GM12878 (cell line): ENCODE measurements at regions not wholly inside any gene's neighbourhood (a gene's known extent, or its start where the extent isn't known, plus 50 kb on each side); places are given as distances from the start of the nearest gene placed in this dataset.
A peak's percentile ranks its signal among the peaks of the same experiment; 100 is the strongest.

Experiments
- ATAC-seq: fragments of 200-7000 bp; cut with Tn5 transposase; 3 replicates; pipeline ENCODE4 v1.9.1; 2020; ENCODE audit warnings: mild to moderate bottlenecking, moderate library complexity
- BruUV-seq: library from RNA; stranded (reverse); fragments of 400-500 nt; replicated peaks from 2 replicates; lab custom pipeline; 2021; lab: Mats Ljungman, UMichigan
- CTCF ChIA-PET: fragments of 300-600 bp; sonication (Branson Sonifier 250); formaldehyde crosslinking; extraction: SDS; loops from one replicate; lab custom pipeline; 2021; ENCODE audit warnings: inconsistent platforms; lab: Yijun Ruan, JAX
- POLR2A ChIA-PET: fragments of 350-600 bp; formaldehyde crosslinking; extraction: SDS; loops from one replicate; lab custom pipeline; 2021; ENCODE audit warnings: inconsistent platforms; lab: Charles Lee
- RAD21 ChIA-PET: fragments of 300-600 bp; sonication (Branson Sonifier 250); formaldehyde crosslinking; loops from one replicate; lab custom pipeline; 2023; ENCODE audit warnings: antibody characterized with exemption; ENCODE audit not compliant: unreplicated experiment; lab: Charles Lee
- SMC1A ChIA-PET: fragments of 300-600 bp; sonication (Branson Sonifier 250); formaldehyde crosslinking; loops from one replicate; lab custom pipeline; 2023; ENCODE audit not compliant: unreplicated experiment, uncharacterized antibody; lab: Charles Lee
- DNase-seq: peaks from one replicate; pipeline ENCODE4 v3.0.0-alpha.2; 2011; ENCODE audit warnings: low read depth, low spot score
- FAIRE-seq: peaks from 3 replicates; lab custom pipeline; 2011; peaks lifted over from hg19 to GRCh38; lab: Jason Lieb, UNC
- H2AFZ ChIP-seq: 2 replicates; pipeline ENCODE4 v1.6.0; 2011; ENCODE audit warnings: low read depth, low read length, control low read depth; ENCODE audit not compliant: control insufficient read depth
- H3K27ac ChIP-seq: 2 replicates; pipeline ENCODE4 v1.5.1; 2011; ENCODE audit warnings: control low read depth; ENCODE audit not compliant: control insufficient read depth, insufficient read depth
- H3K27me3 ChIP-seq, 2 experiments: replicated peaks in 1 of 2; 2 replicates each; pipeline versions ENCODE4 v1.6.0 to v1.6.1; 2011; ENCODE audit warnings: low read length in 1 of 2; ENCODE audit not compliant: control insufficient read depth in 2 of 2, insufficient read depth in 2 of 2
- H3K36me3 ChIP-seq, 2 experiments: 2 replicates each; pipeline ENCODE4 v1.5.1; 2011; ENCODE audit warnings: low read length in 1 of 2; ENCODE audit not compliant: control insufficient read depth in 2 of 2, insufficient read depth in 2 of 2
- H3K4me1 ChIP-seq: 2 replicates; pipeline ENCODE4 v1.6.1; 2011; ENCODE audit warnings: mild to moderate bottlenecking, low read length, moderate library complexity, mixed read lengths; ENCODE audit not compliant: control insufficient read depth, insufficient read depth
- H3K4me2 ChIP-seq: 2 replicates; pipeline ENCODE4 v1.6.0; 2011; ENCODE audit warnings: control low read depth; ENCODE audit not compliant: control insufficient read depth, insufficient read depth
- H3K4me3 ChIP-seq: fragments of 200-600 bp; sonication (generic); 2 replicates; pipeline ENCODE4 v1.5.1; 2016
- H3K79me2 ChIP-seq: 2 replicates; pipeline ENCODE4 v1.6.0; 2011; ENCODE audit warnings: low read length; ENCODE audit not compliant: control insufficient read depth, insufficient read depth
- H3K9ac ChIP-seq: 2 replicates; pipeline ENCODE4 v1.8.0; 2011; ENCODE audit warnings: low read length, control low read depth, mixed read lengths; ENCODE audit not compliant: control insufficient read depth, insufficient read depth
- H3K9me3 ChIP-seq: replicated peaks from 3 replicates; pipeline ENCODE4 v1.5.1; 2011; ENCODE audit warnings: mild to moderate bottlenecking, low read length; ENCODE audit not compliant: control insufficient read depth, insufficient read depth
- H4K20me1 ChIP-seq: 2 replicates; pipeline ENCODE4 v1.6.0; 2011; ENCODE audit not compliant: control insufficient read depth, insufficient read depth
- BRCA1 ChIP-seq: IDR thresholded peaks from 2 replicates; pipeline ENCODE4 v1.6.1; 2011; ENCODE audit warnings: low read depth, low read length, improper control_type of control experiment
- CHD4 ChIP-seq: fragments of 200-600 bp; sonication (generic); IDR thresholded peaks from 2 replicates; pipeline ENCODE4 v1.6.1; 2016; ENCODE audit warnings: mild to moderate bottlenecking
- CREB1 ChIP-seq: IDR thresholded peaks from 2 replicates; pipeline ENCODE4 v1.6.1; 2012; ENCODE audit warnings: low read depth, mild to moderate bottlenecking, inconsistent platforms
- CREM ChIP-seq: IDR thresholded peaks from 2 replicates; pipeline ENCODE4 v1.6.1; 2014; ENCODE audit warnings: antibody characterized with exemption, low read depth
- FOXK2 ChIP-seq: fragments of 450-650 bp; IDR thresholded peaks from 2 replicates; pipeline ENCODE4 v1.6.1; 2017; ENCODE audit warnings: mild to moderate bottlenecking, moderate library complexity
- HCFC1 ChIP-seq: fragments of 150-350 bp; IDR thresholded peaks from 2 replicates; pipeline ENCODE4 v1.6.1; 2014; ENCODE audit warnings: low read length
- IRF4 ChIP-seq: IDR thresholded peaks from 2 replicates; pipeline ENCODE4 v1.6.1; 2011; ENCODE audit warnings: low read depth, low read length
- NRF1 ChIP-seq: conservative IDR thresholded peaks from 2 replicates; pipeline ENCODE4 v1.6.1; 2011; ENCODE audit warnings: mild to moderate bottlenecking, low read depth, low read length, improper control_type of control experiment
- POLR2A ChIP-seq: IDR thresholded peaks from 2 replicates; pipeline ENCODE4 v1.6.1; 2011; ENCODE audit warnings: low read depth, mild to moderate bottlenecking, low read length
- POLR2AphosphoS5 ChIP-seq: IDR thresholded peaks from 2 replicates; pipeline ENCODE4 v1.6.1; 2011; ENCODE audit warnings: mild to moderate bottlenecking, low read length, inconsistent platforms
- RUNX3 ChIP-seq: IDR thresholded peaks from 2 replicates; pipeline ENCODE4 v1.6.1; 2012; ENCODE audit warnings: low read length, inconsistent platforms
- SIN3A ChIP-seq: IDR thresholded peaks from 2 replicates; pipeline ENCODE4 v1.6.1; 2012; ENCODE audit warnings: low read depth, low read length, improper control_type of control experiment
- SREBF2 ChIP-seq: IDR thresholded peaks from 2 replicates; pipeline ENCODE4 v1.6.1; 2012; ENCODE audit warnings: mild to moderate bottlenecking, low read length
- ZNF207 ChIP-seq: fragments of 450-650 bp; IDR thresholded peaks from 2 replicates; pipeline ENCODE4 v1.6.1; 2014; ENCODE audit warnings: antibody characterized with exemption, mild to moderate bottlenecking, borderline replicate concordance
- ZNF24 ChIP-seq: fragments of 450-650 bp; IDR thresholded peaks from 2 replicates; pipeline ENCODE4 v1.6.1; 2017; ENCODE audit warnings: antibody characterized with exemption, mild to moderate bottlenecking
- ZNF384 ChIP-seq: IDR thresholded peaks from 2 replicates; pipeline ENCODE4 v1.6.1; 2012; ENCODE audit warnings: low read depth, mild to moderate bottlenecking, low read length, improper control_type of control experiment, borderline replicate concordance
- WGBS: methylation state at CpG from one replicate; pipeline ENCODE4 v1.1.6; 2016; ENCODE audit warnings: low lambda C conversion rate; ENCODE audit not compliant: insufficient replicate concordance, insufficient coverage; ENCODE audit errors: missing lambda C conversion rate; 5-methylcytosine and 5-hydroxymethylcytosine counted together
- in situ Hi-C: fragments of 300-500 bp; cut with MboI; formaldehyde crosslinking; loops from 9 replicates; pipeline ENCODE4 v1.14.3; 2018; ENCODE audit warnings: mixed read lengths
- intact Hi-C: fragments of 100-400 bp; cut with micrococcal nuclease; formaldehyde crosslinking; loops from one replicate; pipeline ENCODE4 v1.14.2; 2022; ENCODE audit not compliant: unreplicated experiment

DNA sequence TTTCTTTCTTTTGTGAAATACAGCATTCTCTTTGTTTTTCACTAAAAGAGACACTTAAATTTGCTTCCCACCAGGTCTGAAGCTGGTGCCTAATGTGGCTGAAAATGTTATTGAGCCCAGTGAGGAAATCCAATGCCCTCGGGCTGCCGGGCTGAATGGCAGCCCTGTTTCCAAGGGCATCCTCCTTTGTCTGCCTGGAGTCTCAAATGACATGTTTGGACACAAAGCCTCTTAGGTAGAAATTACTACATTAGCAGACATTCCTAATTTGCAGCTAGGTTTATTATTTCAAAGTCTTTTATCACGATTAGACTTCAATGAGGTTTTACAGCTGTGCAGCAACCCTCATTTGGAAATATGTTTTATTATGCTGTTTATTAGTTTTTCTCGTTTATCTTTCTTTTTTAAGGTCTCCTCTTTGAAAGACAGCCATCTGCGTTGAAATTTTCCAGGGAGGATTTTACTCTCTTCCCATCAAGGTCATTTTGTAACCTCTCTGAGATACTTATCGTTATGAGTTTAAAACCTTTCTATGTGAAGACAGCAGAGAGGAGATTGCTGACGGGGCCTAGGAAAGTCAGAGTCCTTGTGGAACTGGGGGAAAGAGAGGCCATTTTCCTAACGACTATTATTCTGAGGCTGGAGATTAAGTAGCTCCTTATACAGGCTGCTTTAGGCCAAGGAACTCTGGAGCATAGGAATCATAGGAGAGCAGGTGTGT, 59.0 kb upstream of the ZNF532 start (continued):
- TF ChIP-seq BRCA1 = no peak
- no peak for TF ChIP-seq SIN3A
- TF ChIP-seq HCFC1 = no peak
- no peak for TF ChIP-seq ZNF207
- no peak for TF ChIP-seq NRF1
- no peak for TF ChIP-seq FOXK2

DNA sequence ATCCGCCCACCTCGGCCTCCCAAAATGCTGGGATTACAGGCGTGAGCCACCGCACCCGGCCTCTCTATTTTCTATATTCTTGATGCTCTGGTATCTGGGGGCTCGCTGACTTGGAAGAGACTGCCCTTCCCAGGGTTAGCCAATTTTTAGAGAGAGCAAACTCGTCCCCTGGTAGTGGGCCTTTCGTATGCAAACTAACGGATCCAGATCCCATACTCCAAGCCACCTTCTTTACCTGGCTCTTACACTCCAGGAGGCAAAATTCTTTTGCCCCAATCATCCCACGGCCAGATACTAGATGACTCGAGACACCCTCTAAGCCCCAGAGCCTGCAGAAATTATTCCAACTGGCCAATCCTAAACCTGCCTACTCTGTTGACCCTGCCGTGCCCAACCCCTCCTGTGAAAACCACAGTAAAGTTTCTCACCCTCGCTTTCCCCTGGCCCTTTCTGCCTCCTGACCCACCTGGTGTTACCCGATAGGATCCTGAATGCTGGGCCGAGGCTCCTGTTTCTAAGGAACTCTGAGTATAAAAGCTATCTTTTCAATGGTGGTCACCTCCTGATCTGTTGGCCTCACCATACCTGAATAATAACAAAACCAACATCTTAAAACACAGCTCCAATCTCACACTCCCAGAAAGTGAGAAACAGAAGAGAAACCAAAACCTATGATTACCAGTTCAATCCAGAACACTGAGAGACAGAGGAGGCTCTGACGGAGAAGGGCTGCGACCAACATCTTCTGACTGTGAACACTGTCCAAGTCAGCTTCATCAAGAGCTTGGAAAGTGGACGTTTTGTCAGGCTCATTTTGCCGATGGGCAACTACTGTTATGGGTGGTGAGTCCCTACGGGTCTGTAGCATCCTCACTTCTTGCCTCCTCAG, 57.6 kb upstream of the ZNF532 start:
- WGBS = 66% methylated on average over 20 of the region's 20 CpGs
- BruUV-seq = no TSS peak
- ChIA-PET RAD21 (no interaction called here), POLR2A (no interaction called here), SMC1A (interaction anchor here (0.7 kb wide), 2 partner anchors 233 to 264 kb away, joined by 3 read pairs; no protein-coding TSS in a partner anchor), CTCF (interaction anchor here (0.8 to 1.1 kb wide), 3 partner anchors 16 to 312 kb away, joined by 3 to 5 read pairs (median 3); no protein-coding TSS in a partner anchor)
- TF ChIP-seq CREM (peak; percentile 86; the same call in 1 of the 2 replicates), IRF4 (peak; percentile 52; the same call in 1 of the 2 replicates), RUNX3 (0 out of 2 replicates have a peak, but pooled peaks have one; percentile 31), ZNF384 (no peak), CHD4 (no peak), POLR2AphosphoS5 (no peak), HCFC1 (no peak), POLR2A (peak; percentile 59), CREB1 (peak; percentile 87), SREBF2 (no peak), ZNF24 (no peak)
- DNase-seq = peak; percentile 56
- H4K20me1 ChIP-seq = no peaks in the 10 kb centered on the region
- intact Hi-C loops (no loop called here), in situ Hi-C loops (no loop called here)
- H3K4me3 ChIP-seq = peak overlapping the region; percentile 24; the same call in 1 of the 2 replicates
- peak; percentile 95 for FAIRE-seq
- peak overlapping the region; percentile 60 for H3K27ac ChIP-seq
- no peaks in the 10 kb centered on the region; the same call in 2 of the 3 replicates for H3K9me3 ChIP-seq
- peaks cover 8% of the 10 kb centered on the region for H3K4me1 ChIP-seq
- ATAC-seq = peak; percentile 93
- no peaks in the 10 kb centered on the region for H3K27me3 ChIP-seq
- H2AFZ ChIP-seq = peak overlapping the region; percentile 80
- peak overlapping the region; percentile 46 for H3K4me2 ChIP-seq
- no peaks in the 10 kb centered on the region for H3K79me2 ChIP-seq
- H3K36me3 ChIP-seq = no peaks in the 10 kb centered on the region
- H3K9ac ChIP-seq = peak overlapping the region; percentile 45; the same call in 1 of the 2 replicates
